NCI-H1436 treated with DMSO at 0.1 percent for 48 hours (cell line): ENCODE measurements at regions not wholly inside any gene's neighbourhood (a gene's known extent, or its start where the extent isn't known, plus 50 kb on each side); places are given as distances from the start of the nearest gene placed in this dataset.

ENCODE experiments used
- DNase-seq: peaks from one replicate; lab custom pipeline; 2025; lab: John Stamatoyannopoulos, UW

DNA sequence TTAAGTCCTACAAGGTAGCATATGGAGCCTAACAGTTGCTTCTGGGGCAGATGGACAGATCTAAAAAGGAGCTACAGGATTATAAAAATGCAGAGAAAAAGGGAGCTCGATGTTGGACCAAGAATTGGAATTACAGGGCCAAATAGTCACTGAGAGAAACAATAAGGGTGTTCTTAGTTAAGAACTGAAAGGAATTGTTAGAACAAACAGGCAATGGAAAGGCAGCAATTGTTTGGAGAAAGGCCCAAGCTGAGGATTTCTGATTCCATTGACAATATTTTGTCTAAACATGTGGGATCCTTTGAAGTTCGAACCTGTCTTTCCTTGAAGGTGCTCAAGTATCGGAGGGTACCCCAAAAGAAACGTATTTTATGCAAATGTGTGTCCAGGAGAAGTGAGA is 513.6 kb upstream of the CDH8 start:
- no peak for DNase-seq

DNA sequence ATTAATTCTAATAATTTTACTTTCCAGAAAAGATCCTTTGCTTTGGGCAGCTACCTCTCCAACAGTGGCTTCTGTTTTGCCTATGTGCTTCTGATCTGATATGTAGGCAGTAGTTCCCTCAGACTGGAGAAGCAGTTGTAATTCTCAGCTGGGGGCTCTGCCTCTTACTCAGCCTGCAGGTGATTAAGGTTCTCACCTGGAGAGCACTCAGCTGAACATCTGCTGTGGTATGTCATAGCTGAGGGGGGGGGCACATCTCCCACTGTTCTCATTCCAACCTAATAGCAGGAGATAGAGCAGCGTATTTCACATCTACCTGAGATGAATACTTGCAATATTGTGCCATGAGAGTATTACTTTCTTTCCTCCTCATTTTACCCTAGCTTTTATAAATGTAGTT is 511.9 kb upstream of the CDH8 start:
- DNase-seq = no peak

DNA sequence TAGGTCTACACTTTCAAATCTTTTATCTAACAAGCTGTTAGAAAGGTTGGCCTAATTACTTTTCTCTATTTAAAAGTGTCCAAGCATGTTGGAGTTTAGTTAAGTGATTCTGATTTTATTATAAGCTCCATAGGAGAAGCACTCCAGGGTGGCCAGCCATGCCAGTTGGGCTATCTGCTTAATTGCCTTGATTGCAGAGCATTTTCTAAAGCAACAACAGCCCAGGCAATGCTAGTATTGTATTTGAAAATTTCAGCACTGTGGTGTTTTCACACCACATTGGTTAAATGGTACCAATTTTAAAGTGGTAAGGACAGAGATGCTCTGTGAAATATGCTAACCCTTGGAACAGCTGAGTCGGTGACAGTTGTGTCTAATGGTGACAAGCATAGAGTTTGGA is 510.5 kb upstream of the CDH8 start:
- no peak for DNase-seq

GRCh38 chr16:62545039-62545438 is 508.8 kb upstream of the CDH8 start:
- DNase-seq = no peak

DNA sequence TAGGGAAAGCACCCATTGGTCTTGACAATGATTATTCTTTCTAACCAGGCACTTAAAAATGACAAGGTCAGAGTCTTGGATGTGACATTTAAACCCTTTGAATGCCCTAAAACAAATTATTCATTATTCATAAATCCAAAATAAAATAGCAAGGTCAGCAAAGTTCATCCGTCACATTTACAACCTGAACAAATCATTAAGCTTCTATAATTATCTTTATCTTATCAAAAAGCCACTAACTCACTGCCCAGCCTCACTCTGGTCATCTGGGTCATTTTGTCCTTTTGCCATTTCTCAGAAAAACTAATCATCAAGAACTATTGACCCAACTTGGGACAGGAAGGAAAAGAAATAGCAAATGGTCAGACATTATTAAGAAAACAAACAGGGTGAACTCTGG is 507.3 kb upstream of the CDH8 start:
- DNase-seq = no peak

DNA sequence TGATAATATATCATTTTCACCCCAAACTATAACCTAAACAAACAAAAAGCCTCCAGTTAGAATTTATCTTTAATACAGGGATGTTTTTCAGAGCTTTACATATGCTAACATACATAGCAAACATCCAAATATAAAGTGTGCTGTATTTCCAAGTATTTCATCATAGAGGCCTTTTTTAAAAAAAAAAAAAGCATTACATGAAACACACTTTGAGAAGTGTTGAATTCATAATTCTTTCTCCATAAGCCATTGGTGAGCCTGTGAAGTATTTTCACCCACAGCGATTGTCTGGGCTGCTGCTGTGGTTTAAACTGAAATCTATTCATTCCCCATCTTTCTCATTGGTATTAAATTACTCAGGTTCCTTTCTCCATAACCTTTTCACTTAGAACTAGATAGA is 503.4 kb upstream of the CDH8 start:
- DNase-seq = no peak

- DNase-seq = no peak
Observed at GRCh38 chr16:62530426-62530825, 494.2 kb upstream of the CDH8 start.

GRCh38 chr16:62516001-62516400 is 479.8 kb upstream of the CDH8 start:
- no peak for DNase-seq

DNA sequence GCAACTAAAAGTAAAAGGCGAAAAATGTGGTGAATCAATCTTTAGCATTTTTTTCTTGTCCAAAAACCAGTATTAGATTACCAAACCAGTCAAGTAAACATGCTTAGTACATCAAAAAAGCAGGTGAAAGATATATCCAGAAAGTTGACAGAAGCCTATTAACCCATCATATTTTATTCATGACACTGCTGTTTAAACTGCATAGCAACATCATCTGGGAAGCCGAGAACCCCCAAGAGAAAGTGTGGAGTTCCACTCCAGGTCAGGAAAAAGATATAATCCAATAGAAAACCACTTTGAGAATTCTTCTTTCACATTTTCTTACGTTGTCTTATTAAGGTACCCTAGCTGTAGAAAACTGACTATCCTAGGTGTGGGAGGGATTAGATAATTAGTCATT is 466.8 kb upstream of the CDH8 start:
- no peak for DNase-seq

- no peak for DNase-seq
Observed at GRCh38 chr16:62478903-62479458, 442.7 kb upstream of the CDH8 start.

DNA sequence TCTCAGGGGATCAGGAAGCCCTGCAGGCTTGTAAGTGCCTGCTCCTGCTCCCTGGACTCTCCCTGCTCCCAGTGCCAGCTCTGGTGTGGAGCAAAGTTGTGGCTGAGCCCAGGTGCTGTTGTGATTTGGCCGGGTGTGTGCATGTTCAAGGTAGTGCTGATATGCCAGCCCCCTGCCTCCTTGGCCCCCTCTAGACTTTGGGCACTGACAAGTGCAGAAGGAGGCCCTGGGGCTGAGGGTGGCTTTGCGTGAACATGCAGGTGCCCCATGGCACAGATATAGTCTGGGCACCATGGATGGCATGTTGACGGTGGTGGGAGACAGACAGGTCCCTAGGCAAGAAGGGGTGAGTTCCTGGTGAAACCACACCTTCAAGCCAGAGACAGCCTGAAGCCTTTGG is 441.6 kb upstream of the CDH8 start:
- no peak for DNase-seq

GRCh38 chr16:62475573-62475972 is 439.3 kb upstream of the CDH8 start:
- no peak for DNase-seq

DNA sequence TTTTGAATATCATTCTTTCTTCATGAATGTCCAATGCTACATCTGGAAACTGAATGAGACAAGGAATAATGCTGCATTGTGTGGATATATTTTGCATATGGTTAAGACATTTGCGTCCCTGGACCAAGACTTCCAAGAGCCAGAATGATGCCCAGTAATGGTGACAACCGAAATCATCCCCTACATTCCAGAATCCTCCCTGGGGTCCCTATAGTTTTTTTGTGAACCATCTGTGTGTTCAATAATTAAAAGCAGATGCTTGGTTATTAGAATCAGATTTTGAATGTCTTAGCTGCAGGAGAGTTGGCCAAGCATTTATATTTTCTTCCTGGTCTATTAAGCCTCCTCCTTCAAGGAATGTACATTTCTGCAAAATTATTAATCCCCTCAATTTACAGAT is 426.7 kb upstream of the CDH8 start:
- no peak for DNase-seq

- no peak for DNase-seq
Observed at GRCh38 chr16:62450291-62450690, 414.1 kb upstream of the CDH8 start.

DNA sequence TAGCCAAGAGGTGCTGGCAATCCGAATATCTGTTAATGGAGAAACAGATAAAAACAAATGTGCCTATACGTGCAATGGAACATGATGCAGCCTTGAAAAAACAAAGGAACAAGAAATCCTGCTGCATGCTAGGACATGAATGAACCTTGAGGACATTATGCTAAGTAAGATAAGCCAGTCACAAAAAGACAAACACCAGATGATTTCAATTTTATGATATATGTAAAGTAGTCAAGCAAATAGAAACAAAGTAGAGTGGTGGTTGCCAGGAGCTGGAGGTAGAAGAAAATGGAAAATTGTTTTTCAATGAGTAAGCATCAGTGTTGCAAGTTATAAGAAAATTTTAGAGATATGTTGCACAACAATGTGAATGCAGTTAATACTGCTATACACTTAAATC is 409.7 kb upstream of the CDH8 start:
- no peak for DNase-seq

GRCh38 chr16:62424206-62424605 is 388.0 kb upstream of the CDH8 start:
- DNase-seq = no peak

GRCh38 chr16:62408760-62409159 is 372.5 kb upstream of the CDH8 start:
- no peak for DNase-seq

- no peak for DNase-seq
Observed at GRCh38 chr16:62406387-62406786, 370.1 kb upstream of the CDH8 start.

DNA sequence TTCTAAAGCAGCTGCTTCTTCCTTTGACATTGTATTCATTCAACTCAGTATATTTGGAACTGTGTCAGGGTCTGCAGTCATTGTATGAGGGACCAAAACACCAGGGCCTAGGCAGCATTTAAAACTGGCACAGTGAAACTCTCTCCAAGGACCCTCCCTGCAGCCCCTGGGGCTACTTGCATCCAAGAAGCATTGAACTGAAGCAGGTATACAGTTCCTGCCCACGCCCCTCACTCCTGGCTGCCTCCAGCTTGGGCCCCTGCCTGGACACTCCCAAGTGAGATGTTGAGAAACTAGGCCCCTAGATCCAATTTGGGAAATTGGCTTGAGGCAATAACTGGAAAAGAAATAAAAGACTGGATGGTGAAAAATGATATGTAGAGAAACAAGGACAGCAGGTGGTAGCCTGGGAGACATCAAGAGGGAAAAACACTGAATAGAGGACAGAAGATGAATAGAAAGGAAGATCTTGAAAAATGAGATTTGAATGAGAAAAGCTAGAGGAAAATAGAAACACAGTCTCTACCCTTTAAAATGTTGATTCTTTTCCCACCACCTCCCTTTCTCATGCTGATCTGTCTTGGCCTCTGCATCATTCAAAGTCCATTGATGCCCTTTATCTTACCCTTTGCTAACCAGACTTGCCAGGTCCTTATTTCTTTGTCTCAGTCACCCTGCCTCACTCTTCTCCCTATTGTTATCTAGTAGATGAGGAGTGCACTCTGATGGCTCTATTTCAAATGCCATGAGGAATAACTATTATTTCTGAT is 368.8 kb upstream of the CDH8 start:
- no peak for DNase-seq

DNA sequence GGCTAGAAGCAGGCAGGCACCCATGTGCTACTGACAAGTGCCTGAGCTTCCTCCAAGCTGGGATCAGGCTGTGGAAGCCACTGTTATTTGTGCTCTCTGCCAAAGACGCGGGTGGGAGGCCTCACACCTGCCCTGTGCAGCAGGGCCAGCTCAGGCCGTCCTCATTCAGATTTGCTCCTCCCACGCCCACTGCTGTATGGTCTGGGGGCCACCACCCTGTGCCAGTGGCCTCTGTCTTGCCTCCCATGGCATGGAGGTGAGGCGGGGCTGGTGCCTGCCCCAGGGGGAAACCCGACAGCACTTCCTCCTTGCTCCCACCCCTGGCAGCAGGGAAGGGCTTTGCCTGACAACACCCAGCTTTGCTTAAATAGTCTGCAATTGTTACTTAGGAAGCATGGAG is 356.5 kb upstream of the CDH8 start:
- DNase-seq = no peak

DNA sequence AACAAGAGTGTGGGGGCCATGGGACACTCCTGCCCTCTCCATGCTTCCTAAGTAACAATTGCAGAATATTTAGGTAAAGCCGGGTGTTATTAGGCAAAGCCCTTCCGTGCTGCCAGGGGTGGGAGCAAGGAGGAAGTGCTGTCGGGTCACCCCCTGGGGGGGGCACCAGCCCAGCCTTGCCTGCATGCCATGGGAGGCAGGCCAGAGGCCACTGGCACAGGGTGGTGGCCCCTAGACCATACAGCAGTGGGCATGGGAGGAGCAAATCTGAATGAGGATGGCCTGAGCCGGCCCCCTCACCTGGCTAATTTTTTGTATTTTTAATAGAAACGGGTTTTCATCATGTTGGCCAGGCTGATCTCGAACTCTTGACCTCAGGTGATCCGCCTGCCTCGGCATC is 355.7 kb upstream of the CDH8 start:
- DNase-seq = no peak

DNA sequence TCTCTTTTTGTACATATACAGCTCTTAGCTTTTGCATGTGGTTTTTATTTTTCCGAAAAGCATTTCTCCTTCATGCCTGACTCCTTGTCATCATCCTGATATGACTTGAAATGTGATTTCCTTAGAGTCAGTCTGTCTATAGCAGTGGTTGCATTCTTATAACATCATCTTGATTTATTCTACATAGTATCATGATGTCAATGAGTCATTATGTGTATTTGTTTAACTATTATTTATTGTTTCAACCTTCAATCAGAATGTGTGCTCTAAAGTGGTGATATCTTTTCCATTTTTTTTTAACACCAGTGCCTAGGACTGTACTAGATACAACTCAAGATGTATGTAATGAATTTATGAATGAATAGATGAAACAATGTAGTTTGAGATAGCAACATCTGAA is 354.9 kb upstream of the CDH8 start:
- DNase-seq = no peak

GRCh38 chr16:62390214-62390613 is 354.0 kb upstream of the CDH8 start:
- DNase-seq = no peak

GRCh38 chr16:62386411-62386810 is 350.2 kb upstream of the CDH8 start:
- no peak for DNase-seq
